GM19397 (cell line): ENCODE measurements at regions not wholly inside any gene's neighbourhood (a gene's known extent, or its start where the extent isn't known, plus 50 kb on each side); places are given as distances from the start of the nearest gene placed in this dataset.

ENCODE experiments used
- ATAC-seq: cut with Tn5 transposase; IDR thresholded peaks from one replicate; pipeline ENCODE4 v1.9.1; 2021; ENCODE audit warnings: mild to moderate bottlenecking, moderate library complexity; ENCODE audit not compliant: unreplicated experiment

DNA sequence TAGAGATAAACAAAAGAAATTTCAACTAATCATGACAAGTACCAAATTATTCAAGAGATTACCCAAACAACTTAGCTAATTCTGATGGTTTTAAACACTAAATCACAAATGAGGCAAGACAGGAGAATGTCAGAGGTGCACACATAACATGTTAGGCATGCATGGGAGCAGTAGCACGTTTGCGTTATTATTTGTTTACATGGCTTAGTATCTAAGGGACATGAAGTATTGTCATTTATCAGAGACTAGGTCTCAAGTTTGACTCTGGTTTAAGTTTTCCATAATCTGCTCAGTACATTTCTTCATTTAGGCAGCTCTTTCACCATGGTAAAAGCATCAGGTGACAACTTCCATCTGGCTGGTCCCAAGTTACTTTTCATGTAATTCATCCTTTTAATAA lies 244.1 kb upstream of the TNC start:
- ATAC-seq, result no peak

DNA sequence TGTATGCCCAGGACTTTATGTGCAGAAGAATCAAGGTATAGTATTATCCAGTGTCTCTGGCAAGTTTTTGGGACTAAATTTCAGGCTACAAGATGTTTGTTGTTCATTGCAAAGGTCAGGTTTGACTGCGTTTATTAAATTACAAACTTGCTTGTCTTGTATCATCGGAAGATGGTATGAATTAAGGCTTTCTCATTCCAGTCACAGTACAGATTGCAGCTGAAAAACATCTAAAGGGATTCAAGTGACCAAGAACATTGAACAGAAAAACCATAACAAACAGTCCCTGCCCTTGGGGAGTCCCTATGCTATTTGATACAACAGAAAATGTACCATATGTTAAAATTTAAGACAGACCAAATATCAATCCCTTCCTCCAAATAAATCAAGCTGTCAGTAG lies 244.7 kb upstream of the TNC start:
- no peak for ATAC-seq

DNA sequence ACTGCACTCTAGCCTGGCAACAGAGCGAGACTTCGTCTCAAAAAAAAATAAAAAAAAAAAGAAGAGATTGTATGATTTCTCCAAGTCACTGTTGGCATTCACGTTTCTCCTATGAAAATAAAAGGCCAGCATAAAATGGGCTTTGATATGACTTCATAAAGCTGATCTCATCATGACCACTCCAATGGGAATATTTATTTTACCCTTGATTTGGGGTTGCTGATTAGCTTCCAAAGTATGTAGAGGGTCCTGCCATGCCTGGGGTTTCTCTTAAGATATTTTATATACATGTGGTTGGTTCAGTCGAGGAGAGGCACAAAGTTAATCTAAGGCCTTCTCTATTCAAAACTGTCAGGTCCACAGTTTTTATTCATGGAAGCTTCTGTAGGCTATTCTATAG lies 247.0 kb upstream of the TNC start:
- ATAC-seq, result no peak

DNA sequence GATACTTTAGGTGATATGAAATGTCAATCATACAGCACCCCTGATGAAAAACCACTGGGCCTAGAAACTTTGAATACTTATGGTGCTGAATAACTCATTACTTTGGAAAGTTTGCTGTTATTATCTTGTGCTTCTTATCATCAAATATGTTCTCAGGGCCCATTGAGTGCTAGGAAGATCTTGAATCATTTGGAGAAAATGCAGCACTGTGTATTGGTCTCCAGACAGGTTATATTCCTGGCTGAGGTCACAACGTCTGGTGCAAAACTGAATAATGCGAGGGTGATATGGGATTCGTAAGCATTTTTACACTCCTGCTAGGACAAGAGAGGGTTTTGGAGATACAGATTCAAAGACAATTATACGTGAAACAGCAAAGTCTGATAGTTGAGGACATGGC lies 249.4 kb upstream of the TNC start:
- no peak for ATAC-seq

DNA sequence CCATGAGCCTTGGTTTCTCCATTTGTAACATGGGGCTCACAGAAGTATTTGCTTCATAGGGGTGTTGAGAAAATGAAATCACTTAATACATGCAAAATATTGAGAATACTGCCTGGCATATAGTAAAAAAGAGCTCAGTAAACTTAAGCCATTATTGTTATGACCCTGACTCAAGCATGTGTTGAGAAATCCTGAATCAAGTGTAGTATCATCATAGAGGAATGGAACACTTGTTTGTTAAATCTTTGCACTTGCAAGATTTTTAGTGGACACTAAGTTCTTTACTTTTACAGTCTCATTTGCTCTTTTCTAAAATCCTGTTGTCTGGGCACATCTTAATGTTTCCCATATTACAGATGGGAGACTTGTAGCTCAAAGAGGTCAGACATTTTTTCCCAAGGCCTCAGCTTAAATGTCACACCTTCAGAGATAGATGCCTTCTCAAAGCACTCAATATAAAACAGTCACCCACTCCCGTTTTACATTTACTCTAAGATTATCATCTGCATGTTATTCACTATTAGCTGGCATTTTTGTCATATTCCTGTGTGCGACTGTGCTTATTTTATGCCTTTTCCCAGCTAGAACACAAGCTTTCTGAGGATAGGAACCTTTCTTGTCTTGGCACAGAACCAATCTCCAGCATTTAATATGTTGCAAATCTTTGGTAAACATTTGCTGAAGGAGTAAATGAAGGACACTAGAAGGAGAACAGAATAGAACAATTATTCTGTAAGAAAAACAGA lies 250.0 kb upstream of the TNC start:
- ATAC-seq, result no peak

DNA sequence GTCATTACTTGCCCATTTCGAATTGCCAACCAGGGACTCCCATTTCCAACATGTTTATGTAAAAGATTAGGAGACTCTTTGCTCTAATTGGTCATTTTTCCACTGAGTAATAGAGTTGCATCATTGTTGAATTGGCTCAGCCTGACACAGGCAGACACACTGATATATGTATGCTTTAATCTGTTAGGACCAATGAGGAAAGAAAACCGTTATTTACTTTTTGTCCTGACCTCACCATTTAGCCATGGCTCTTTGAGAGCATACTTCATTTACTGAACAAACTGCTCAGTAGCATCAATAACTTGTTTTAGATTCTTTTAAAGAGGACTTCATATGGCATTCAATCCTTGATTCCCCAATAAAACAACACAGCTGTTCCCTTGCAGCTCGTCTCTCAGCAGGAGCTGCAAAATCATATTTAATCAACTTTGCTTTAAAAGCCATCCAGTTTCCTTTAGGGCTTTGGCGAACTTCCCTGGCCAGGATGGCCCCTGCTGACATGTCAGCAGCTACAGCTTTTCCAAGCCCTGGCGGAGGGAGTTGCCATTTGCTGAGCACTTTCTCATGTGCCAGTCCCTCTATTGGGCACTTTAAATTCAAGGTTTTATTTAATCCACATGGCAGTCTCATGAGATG lies 251.5 kb upstream of the TNC start:
- no peak for ATAC-seq

DNA sequence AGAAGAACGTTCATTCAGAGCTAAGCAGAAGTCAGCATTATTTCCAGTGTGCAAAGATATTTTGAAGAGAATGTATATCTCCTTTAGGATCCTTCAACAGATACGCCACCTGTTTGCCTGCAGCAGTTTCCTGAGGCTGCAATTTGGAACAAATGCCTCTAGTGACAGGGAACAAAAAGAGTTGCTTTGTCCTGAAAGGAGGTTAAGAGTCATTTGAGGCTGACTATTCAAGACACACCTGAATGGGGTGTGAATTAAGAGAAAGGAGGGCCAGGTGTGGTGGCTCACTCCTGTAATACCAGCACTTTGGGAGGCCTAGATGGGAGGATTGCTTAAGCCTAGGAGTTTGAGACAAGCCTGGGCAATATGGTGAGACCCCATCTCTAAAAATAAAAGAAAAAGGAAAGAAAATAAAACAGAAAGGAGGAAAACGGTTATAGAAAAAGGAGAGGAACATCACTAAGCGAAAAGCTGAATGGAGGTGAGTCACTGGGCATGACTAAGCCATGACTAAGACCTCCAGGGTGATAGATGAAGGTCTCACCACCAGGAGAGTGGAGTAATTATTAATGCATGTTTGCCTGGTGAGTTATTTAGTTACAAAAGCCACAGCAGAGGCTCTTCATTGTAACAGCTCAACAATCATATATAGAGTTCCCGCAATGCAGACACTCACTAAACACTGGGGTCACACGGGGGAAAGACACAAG lies 255.2 kb upstream of the TNC start:
- peak; percentile 77 for ATAC-seq

DNA sequence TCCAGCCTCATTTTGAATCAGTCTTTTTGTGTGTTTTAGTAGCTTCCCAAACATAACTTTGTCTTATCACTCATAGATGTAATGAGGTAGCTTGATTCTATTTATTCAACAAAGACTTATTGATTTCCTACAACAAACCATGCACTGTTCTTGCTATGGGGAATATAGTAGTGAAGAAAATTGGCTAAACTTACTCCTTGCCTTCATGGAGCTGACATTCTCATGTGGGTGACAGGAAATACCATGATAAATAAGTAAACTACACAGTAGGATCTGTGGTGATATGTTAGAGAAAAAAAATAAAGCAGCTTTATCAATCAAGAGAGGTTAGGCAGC lies 255.7 kb upstream of the TNC start:
- ATAC-seq, result no peak

DNA sequence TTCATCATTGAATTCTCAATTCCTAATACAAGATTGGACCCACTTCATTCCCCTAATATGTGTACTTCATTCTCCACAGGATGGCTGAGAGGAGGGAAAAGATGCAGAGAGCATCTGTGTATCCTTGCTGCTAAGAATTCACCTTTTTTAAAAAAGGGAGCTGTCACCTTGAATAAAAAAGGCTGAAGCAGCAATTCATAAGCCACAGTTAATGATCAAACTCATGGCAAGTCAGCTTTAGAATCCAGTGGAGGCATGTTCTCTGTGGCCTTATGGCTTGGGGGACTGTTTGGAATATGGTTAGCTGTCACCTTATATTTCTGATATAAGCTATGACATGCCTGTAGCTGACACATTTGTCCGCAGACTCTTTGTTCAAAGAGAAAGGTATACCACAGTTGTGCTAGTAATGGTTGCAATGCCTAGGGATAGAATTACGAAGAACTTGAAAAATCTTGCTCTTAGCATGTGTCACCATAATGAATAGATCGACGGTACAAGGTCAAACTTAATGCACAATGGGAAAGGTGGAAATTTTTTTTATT lies 256.8 kb upstream of the TNC start:
- ATAC-seq, result no peak

DNA sequence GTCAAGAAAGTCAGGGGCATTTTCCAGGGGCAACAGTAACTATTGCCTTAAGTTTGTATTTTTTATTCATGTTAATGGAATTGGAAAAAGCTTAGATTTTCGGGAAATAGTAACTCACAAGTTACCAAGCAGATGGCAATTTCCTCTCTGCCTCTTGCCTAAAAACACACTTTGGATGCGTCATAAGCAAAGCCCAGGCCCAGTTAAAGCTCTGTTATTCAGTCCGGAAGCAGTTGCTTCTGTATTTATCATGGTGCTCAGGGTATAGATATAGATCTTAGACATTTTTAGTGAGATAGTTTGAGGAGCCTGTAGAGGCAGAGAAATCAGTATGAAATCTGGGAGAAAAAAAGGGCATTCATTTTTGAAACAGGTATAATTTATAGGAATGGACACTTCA lies 260.3 kb upstream of the TNC start:
- no peak for ATAC-seq

DNA sequence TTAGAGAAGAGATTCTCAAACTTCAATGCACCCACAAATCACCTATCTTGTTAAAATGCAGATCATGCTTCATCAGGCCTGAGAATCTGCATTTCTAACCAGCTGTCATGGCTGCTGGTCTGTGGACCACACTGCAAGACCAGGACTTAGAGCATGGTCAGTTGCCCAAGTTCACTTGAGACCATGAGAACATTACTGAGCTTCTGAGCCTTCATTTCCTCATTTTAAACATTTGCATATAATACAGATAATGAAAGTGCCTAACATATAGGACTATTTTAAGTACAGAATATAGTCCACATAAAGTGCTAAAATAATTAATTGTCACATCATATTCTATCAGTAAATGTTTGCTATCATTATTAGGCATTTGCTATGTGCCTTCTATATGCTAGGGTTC lies 260.8 kb upstream of the TNC start:
- no peak for ATAC-seq

DNA sequence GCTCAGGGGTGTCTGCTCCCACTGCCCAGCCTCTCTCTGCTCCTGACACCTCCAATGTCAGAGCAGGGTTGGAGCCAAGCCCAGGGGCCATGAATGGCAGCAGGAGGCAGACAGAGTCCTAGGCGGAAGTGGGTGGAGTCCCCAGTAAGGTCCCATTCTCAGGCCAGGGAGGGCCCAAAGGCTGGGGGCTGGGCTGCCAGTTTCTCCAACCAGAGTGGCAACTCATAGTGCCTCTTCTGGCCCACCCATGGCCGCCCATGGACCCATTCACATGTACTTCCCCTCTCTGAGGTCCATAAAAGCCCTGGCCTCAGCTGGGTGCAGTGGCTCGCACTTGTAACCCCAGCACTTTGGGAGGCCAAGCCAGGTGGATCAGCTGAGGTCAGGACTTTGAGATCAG lies 261.8 kb upstream of the TNC start:
- no peak for ATAC-seq

DNA sequence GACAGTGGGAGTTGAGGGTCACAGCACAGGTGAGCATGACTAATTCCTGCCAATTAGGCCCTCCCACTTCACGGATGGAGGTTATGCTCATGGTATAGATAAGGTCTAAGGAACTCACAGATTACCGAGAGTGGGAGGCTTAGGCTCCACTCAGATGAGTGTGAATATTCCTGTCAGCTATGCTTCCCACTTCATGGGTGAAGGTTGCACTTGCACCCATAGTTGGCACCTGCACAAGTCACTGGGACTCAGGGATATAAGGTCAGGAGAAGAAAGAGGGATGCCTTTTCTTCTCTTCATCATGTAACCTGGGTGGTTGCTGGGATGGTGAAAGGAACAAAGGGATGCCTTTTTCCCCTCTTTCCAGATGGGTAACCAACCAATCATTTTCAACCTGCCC lies 264.9 kb upstream of the TNC start:
- ATAC-seq, result no peak

DNA sequence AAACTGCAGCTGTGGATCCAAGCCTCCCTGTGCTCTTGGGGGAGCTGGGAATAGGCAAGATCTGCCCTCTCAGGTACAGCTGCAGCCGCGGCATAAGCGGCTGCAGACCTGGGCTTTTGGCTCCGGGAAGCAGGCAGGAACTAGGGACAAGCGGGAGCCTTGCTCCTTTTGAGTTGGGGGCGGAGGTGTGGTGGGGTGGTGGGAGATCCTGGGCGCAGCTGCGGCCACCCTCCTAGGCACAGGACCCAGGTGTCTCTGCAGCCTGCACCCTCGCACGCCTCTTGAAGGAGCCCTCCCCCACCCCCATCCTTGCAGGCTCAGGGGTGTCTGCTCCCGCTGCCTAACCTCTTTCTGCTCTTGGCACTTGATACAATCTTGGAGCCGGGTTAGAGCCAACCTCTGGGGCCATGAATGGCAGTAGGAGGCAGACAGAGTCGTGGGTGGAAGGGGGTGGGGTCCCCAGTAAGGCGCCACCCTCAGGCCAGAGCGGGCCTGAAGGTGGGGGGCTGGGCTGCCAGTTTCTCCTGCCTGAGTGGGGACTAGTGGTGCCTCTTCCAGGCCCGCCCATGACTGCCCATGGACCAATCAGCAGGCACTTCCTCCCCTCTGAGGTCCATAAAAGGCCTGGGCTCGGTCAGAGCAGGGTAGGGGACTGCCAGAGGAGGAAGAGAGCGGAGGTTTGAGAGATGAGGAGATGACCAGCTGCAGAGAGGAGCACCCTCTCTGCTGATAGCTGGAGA lies 267.6 kb upstream of the TNC start:
- ATAC-seq, result no peak

DNA sequence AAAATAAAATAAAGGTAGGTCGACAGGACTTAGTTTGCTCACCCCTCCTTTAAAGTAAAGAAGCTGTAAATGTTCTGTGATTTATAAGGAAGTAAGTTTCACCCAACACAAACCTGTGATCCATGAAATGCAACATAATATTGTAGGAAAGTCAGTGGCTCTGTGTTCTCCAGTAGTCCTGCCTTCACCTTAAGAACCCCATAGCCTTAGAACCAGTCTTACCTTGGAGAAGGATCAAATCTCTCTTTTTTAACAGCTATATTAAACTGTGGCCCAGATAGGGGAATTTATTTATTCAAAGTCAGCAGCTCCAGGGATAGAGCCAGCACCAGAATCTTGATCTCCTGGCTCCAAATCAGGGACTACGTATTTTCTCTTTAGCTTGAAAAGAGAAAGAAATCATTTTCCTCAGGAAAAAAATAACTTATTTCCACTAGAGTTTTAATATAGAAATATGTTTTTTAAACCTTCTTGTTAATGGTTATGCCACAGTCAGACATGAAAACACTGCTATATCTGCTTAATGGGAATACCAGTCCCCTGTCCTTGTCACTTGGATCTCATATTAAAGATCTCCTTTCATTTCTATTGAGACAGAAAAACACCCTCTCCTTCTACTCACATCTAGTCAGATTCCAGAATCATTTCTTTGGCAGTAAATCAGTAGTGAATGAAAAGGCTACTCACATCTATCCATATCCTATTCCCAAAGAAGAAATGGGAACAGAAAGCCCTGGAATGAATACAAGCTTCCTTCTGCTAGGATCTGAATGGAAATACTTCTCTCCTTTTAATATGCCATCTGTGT lies 269.2 kb upstream of the TNC start:
- no peak for ATAC-seq

DNA sequence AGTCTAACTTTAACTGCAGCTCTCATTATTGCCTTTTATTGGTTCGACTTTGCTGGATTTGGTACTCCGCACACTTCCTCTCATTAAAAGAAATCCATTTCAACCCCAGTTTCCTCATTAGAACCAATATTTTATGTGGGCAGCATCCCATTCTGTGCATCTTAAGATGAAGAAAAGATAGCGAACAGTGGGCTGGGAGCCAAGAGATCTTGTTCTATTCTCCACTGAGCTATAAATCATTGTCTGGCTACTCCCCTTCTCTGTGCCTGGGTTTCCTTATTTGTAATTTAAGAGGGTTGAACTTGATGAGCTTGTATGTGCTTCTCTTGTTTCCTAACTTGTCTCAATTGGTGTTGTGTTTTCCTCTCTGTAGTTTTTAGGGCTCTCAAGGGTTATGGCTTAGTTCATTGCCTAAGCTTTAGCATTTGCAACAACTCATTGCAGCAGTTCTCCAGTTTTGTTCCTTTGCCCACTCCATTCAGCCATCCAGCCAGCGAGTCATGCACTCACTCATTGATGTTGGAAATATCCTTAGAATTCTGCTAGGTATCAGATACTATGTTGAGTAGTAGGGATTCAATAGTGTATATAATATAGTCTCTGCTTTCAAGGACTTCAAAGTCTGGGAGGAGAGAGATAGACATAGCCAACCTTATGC lies 273.3 kb upstream of the TNC start:
- no peak for ATAC-seq

DNA sequence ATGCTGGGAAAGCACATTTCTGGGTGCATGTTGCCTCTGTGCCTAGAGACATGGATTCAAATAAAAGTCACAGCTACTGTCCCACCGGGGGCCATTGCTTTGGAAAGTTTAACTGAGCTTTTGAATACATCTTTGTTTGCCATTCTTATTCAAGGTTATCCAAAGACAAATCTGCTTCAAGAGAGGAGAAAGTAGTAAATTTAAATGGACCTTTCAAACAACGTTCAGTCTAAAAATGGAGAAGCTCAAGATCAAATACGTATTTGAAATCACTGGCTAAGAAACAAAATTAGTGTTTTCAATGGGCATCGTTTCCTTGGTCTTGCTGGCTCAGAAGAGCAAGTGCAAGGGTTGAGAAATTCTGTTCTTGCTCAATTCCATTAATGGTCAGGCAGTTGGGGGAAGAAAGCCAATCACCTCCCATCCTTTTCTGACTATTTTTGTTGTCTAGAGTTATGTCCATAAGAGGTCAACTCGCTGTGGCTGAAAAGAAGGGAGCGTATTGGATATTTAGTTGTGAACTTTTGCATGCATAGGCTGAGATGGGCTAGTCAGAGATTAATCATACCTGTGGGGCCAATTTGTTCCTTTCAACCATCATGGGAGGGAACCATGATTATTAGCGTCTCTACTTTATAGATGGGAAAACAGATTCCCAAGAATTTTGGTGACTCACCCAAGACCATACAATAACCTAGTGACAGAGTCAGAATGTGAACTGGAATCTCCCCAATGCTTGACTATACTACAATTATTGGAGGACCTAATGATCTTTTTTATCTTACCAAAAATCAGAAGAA lies 276.2 kb upstream of the TNC start:
- no peak for ATAC-seq

DNA sequence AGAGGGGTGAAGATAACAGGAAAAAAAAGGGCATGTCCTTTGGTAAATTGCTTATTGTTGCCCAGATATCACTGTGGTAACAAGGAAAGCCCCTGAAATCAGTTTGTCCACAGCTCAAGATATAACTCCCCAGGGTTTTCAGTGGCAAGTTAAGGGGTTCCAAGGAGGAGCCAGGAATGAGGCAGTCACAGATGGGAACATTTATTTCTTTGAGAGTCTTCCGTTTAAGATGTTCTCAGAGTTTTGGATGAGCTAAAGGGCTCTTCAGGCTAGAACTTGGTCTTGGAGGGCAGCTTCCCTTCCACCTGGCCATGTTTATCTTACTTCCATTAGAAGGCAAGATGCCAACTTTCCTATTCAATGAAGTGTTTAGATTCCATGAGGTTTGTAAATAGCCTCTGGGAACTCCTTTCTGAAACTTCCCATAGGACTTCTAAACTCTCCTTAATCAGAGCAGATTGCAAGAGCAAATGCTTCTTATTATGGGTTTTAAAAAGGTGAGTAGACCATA lies 277.6 kb upstream of the TNC start:
- ATAC-seq, result no peak

DNA sequence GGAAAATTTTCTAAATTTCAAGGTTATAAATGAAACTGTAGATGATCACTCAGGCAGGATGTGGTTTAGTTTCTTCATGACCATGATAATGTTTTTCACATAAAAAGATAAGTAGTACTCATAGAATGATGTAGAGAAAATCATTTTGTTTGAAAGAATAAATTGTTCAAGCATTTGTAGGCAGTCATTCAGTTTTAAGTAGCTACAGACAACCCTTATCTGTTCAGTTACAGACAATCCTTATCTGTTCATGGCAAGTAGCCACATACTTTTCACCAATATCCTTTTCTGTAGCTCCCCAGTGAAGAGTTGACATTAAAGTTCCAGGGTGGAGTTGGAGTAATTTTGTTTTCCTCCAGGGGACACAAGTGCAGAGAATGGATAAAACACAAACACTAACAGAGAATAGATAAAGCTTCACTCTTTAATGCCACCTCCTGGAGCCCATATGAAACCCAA lies 278.1 kb upstream of the TNC start:
- no peak for ATAC-seq
